ENCODE measurements at regions not wholly inside any gene's neighbourhood (a gene's known extent, or its start where the extent isn't known, plus 50 kb on each side); places are given as distances from the start of the nearest gene placed in this dataset.
"Not testable (repeated sequence)": the region's sequence is repeated elsewhere in the genome, so short reads cannot be mapped to it uniquely, and the experiment has no call there.

GRCh38 chr20:12555369-12555768 is 453.4 kb upstream of the SPTLC3 start:
- Histone ChIP-seq H3K36me3 (replicated peaks; ENCODE audit: insufficient read depth, low read depth) (no peaks in the 10 kb centered on the region), H3K4me1 (ENCODE audit: insufficient read depth) (no peaks in the 10 kb centered on the region), H3K27ac (no peak overlapping the region), H3K4me2 (no peak overlapping the region), H3K27me3 (no peaks in the 10 kb centered on the region), H3K9me3 (ENCODE audit: low read depth) (no peaks in the 10 kb centered on the region), H3K9me2 (replicated peaks; ENCODE audit: insufficient read depth) (no peaks in the 10 kb centered on the region), H2AFZ (no peak overlapping the region), H3K79me2 (no peaks in the 10 kb centered on the region), H3K4me3 (no peak overlapping the region), H4K20me1 (ENCODE audit: insufficient read depth, poor library complexity, severe bottlenecking) (no peaks in the 10 kb centered on the region)
- TF ChIP-seq EZH2phosphoT487 (IDR thresholded peaks at IDR 0.05; ENCODE audit: low read depth, severe bottlenecking, unreplicated experiment): no peak
- TF ChIP-seq EZH2 (IDR thresholded peaks at IDR 0.05; ENCODE audit: borderline replicate concordance): no peak
- no peak for TF ChIP-seq CTCF (IDR thresholded peaks at IDR 0.05; ENCODE audit: poor library complexity)
- no peak for DNase-seq (ENCODE audit: low spot score)
- WGBS (ENCODE audit: low lambda C conversion rate, missing lambda C conversion rate): 57% methylated on average over 1 of the region's 1 CpG

GRCh38 chr20:12555849-12556248 is 452.9 kb upstream of the SPTLC3 start:
- DNase-seq (ENCODE audit: low spot score); H3K27me3 ChIP-seq; H3K9me2 ChIP-seq (replicated peaks; ENCODE audit: insufficient read depth); H2AFZ ChIP-seq; H3K4me3 ChIP-seq; H3K36me3 ChIP-seq (replicated peaks; ENCODE audit: insufficient read depth, low read depth); H4K20me1 ChIP-seq (ENCODE audit: insufficient read depth, poor library complexity, severe bottlenecking); H3K27ac ChIP-seq; H3K9me3 ChIP-seq (ENCODE audit: low read depth); H3K4me1 ChIP-seq (ENCODE audit: insufficient read depth); H3K79me2 ChIP-seq; H3K4me2 ChIP-seq: not testable (repeated sequence)
- 92% methylated on average over 12 of the region's 12 CpGs for WGBS (ENCODE audit: low lambda C conversion rate, missing lambda C conversion rate)

- H2AFZ ChIP-seq: no peak overlapping the region
- H3K4me2 ChIP-seq: no peak overlapping the region
- H3K36me3 ChIP-seq (replicated peaks; ENCODE audit: insufficient read depth, low read depth): no peaks in the 10 kb centered on the region
- no peak for TF ChIP-seq EZH2phosphoT487 (IDR thresholded peaks at IDR 0.05; ENCODE audit: low read depth, severe bottlenecking, unreplicated experiment)
- no peak for TF ChIP-seq CTCF (IDR thresholded peaks at IDR 0.05; ENCODE audit: poor library complexity)
- TF ChIP-seq EZH2 (IDR thresholded peaks at IDR 0.05; ENCODE audit: borderline replicate concordance): no peak
- H3K4me1 ChIP-seq (ENCODE audit: insufficient read depth): no peaks in the 10 kb centered on the region
- no peaks in the 10 kb centered on the region for H3K79me2 ChIP-seq
- no peaks in the 10 kb centered on the region for H3K9me2 ChIP-seq (replicated peaks; ENCODE audit: insufficient read depth)
- no peaks in the 10 kb centered on the region for H3K9me3 ChIP-seq (ENCODE audit: low read depth)
- DNase-seq (ENCODE audit: low spot score): no peak
- H3K27me3 ChIP-seq: no peaks in the 10 kb centered on the region
- H4K20me1 ChIP-seq (ENCODE audit: insufficient read depth, poor library complexity, severe bottlenecking): no peaks in the 10 kb centered on the region
- no peak overlapping the region for H3K4me3 ChIP-seq
- no peak overlapping the region for H3K27ac ChIP-seq
Observed at GRCh38 chr20:12557224-12557623, 451.5 kb upstream of the SPTLC3 start.

- H3K36me3 ChIP-seq (replicated peaks; ENCODE audit: insufficient read depth, low read depth): no peaks in the 10 kb centered on the region
- no peaks in the 10 kb centered on the region for H4K20me1 ChIP-seq (ENCODE audit: insufficient read depth, poor library complexity, severe bottlenecking)
- no peak overlapping the region for H3K27ac ChIP-seq
- no peak overlapping the region for H3K4me2 ChIP-seq
- H2AFZ ChIP-seq: no peak overlapping the region
- no peak for DNase-seq (ENCODE audit: low spot score)
- H3K4me3 ChIP-seq: no peak overlapping the region
- H3K9me2 ChIP-seq (replicated peaks; ENCODE audit: insufficient read depth): no peaks in the 10 kb centered on the region
- H3K79me2 ChIP-seq: no peaks in the 10 kb centered on the region
- H3K9me3 ChIP-seq (ENCODE audit: low read depth): no peaks in the 10 kb centered on the region
- no peak for TF ChIP-seq EZH2 (IDR thresholded peaks at IDR 0.05; ENCODE audit: borderline replicate concordance)
- H3K4me1 ChIP-seq (ENCODE audit: insufficient read depth): no peaks in the 10 kb centered on the region
- WGBS (ENCODE audit: low lambda C conversion rate, missing lambda C conversion rate): 80% methylated on average over 4 of the region's 4 CpGs
- no peaks in the 10 kb centered on the region for H3K27me3 ChIP-seq
Observed at GRCh38 chr20:12564979-12565378, 443.8 kb upstream of the SPTLC3 start.

GRCh38 chr20:12566596-12566995 is 442.2 kb upstream of the SPTLC3 start:
- Histone ChIP-seq H3K79me2 (no peaks in the 10 kb centered on the region), H3K4me3 (no peak overlapping the region), H3K27ac (no peak overlapping the region), H3K4me1 (ENCODE audit: insufficient read depth) (no peaks in the 10 kb centered on the region), H2AFZ (no peak overlapping the region), H3K9me3 (ENCODE audit: low read depth) (no peaks in the 10 kb centered on the region), H3K36me3 (replicated peaks; ENCODE audit: insufficient read depth, low read depth) (no peaks in the 10 kb centered on the region), H4K20me1 (ENCODE audit: insufficient read depth, poor library complexity, severe bottlenecking) (no peaks in the 10 kb centered on the region), H3K4me2 (no peak overlapping the region), H3K27me3 (no peaks in the 10 kb centered on the region), H3K9me2 (replicated peaks; ENCODE audit: insufficient read depth) (no peaks in the 10 kb centered on the region)
- 95% methylated on average over 3 of the region's 3 CpGs for WGBS (ENCODE audit: low lambda C conversion rate, missing lambda C conversion rate)
- TF ChIP-seq EZH2 (IDR thresholded peaks at IDR 0.05; ENCODE audit: borderline replicate concordance): no peak
- TF ChIP-seq EZH2phosphoT487 (IDR thresholded peaks at IDR 0.05; ENCODE audit: low read depth, severe bottlenecking, unreplicated experiment): no peak
- no peak for TF ChIP-seq CTCF (IDR thresholded peaks at IDR 0.05; ENCODE audit: poor library complexity)
- no peak for DNase-seq (ENCODE audit: low spot score)

Measured in hepatocyte (in vitro differentiated cells).